ENCODE measurements at regions not wholly inside any gene's neighbourhood (a gene's known extent, or its start where the extent isn't known, plus 50 kb on each side); places are given as distances from the start of the nearest gene placed in this dataset.

- TF ChIP-seq CTCF (IDR thresholded peaks at IDR 0.05) (no peak), POLR2AphosphoS5 (IDR thresholded peaks at IDR 0.05) (no peak)
These were observed 185.6 kb upstream of the NAV3 start for GRCh38 chr12:77644915-77645605.
